Neural progenitor cell (in vitro differentiated cells): ENCODE measurements at regions not wholly inside any gene's neighbourhood (a gene's known extent, or its start where the extent isn't known, plus 50 kb on each side); places are given as distances from the start of the nearest gene placed in this dataset.

Source experiments
- DNase-seq: peaks from one replicate; pipeline ENCODE4 v3.0.0-alpha.2; 2016; ENCODE audit warnings: low spot score
- H2AFZ ChIP-seq: fragments of 200-600 bp; sonication (generic); replicated peaks from 2 replicates; pipeline ENCODE4 v1.6.1; 2016; ENCODE audit warnings: antibody characterized with exemption
- H3F3A ChIP-seq: fragments of 200-600 bp; sonication (generic); 2 replicates; pipeline ENCODE4 v1.6.1; 2016; ENCODE audit warnings: antibody characterized with exemption, low read depth
- H3K27ac ChIP-seq: fragments of 200-600 bp; sonication (generic); 2 replicates; pipeline ENCODE4 v1.5.1; 2016; ENCODE audit warnings: mild to moderate bottlenecking
- H3K27me3 ChIP-seq: fragments of 200-600 bp; sonication (generic); 2 replicates; pipeline ENCODE4 v1.6.1; 2016; ENCODE audit warnings: mild to moderate bottlenecking, moderate library complexity
- H3K36me3 ChIP-seq: fragments of 200-600 bp; sonication (generic); 2 replicates; pipeline ENCODE4 v1.5.1; 2016
- H3K4me1 ChIP-seq: fragments of 200-600 bp; sonication (generic); 2 replicates; pipeline ENCODE4 v1.6.1; 2016; ENCODE audit warnings: mixed run types
- H3K4me2 ChIP-seq: fragments of 200-600 bp; sonication (generic); 2 replicates; pipeline ENCODE4 v1.6.1; 2016
- H3K4me3 ChIP-seq: fragments of 200-600 bp; sonication (generic); 2 replicates; pipeline ENCODE4 v1.5.1; 2016
- H3K79me2 ChIP-seq: fragments of 200-600 bp; sonication (generic); 2 replicates; pipeline ENCODE4 v1.6.1; 2016; ENCODE audit warnings: low read depth
- H3K9ac ChIP-seq: fragments of 200-600 bp; sonication (generic); 2 replicates; pipeline ENCODE4 v1.6.1; 2016
- H3K9me3 ChIP-seq: fragments of 200-600 bp; sonication (generic); 2 replicates; pipeline ENCODE4 v1.5.1; 2016; ENCODE audit warnings: low read depth
- H4K20me1 ChIP-seq: fragments of 200-600 bp; sonication (generic); 2 replicates; pipeline ENCODE4 v1.6.1; 2016; ENCODE audit warnings: low read depth
- H3K27ac Mint-ChIP-seq: 3 replicates; pipeline ENCODE4 v1.8.0; 2021; ENCODE audit warnings: mixed read lengths
- H3K27me3 Mint-ChIP-seq: 2 replicates; pipeline ENCODE4 v1.8.0; 2022; ENCODE audit warnings: low read depth, mild to moderate bottlenecking, inconsistent platforms, moderate library complexity, mixed read lengths; ENCODE audit not compliant: insufficient read depth
- H3K36me3 Mint-ChIP-seq: 3 replicates; pipeline ENCODE4 v1.8.0; 2021; ENCODE audit warnings: mixed read lengths
- H3K4me1 Mint-ChIP-seq: 3 replicates; pipeline ENCODE4 v1.8.0; 2021; ENCODE audit warnings: mixed read lengths
- H3K4me3 Mint-ChIP-seq: 3 replicates; pipeline ENCODE4 v1.8.0; 2021; ENCODE audit warnings: mild to moderate bottlenecking, moderate library complexity, mixed read lengths
- H3K9me3 Mint-ChIP-seq: 3 replicates; pipeline ENCODE4 v1.8.0; 2020; ENCODE audit warnings: mixed read lengths
- CTCF ChIP-seq: fragments of 200-600 bp; sonication (generic); IDR thresholded peaks from 2 replicates; pipeline ENCODE4 v1.5.1; 2017; ENCODE audit warnings: antibody characterized with exemption, mild to moderate bottlenecking
- EZH2 ChIP-seq: fragments of 200-600 bp; sonication (generic); IDR thresholded peaks from 2 replicates; pipeline ENCODE4 v1.6.1; 2017; ENCODE audit warnings: antibody characterized with exemption, mild to moderate bottlenecking, moderate library complexity
- EZH2phosphoT487 ChIP-seq: fragments of 200-600 bp; sonication (generic); IDR thresholded peaks from 2 replicates; pipeline ENCODE4 v1.6.1; 2017; ENCODE audit warnings: antibody characterized with exemption

GRCh38 chr15:79176151-79176550, 85.6 kb upstream of the RASGRF1 start:
- H3K9me3 ChIP-seq = no peaks in the 10 kb centered on the region
- Mint-ChIP-seq H3K36me3 (no peaks in the 10 kb centered on the region), H3K27ac (no peak overlapping the region), H3K4me3 (no peak overlapping the region), H3K27me3 (peaks cover 7% of the 10 kb centered on the region), H3K4me1 (peaks cover 25% of the 10 kb centered on the region), H3K9me3 (no peaks in the 10 kb centered on the region)
- no peak overlapping the region for H3K9ac ChIP-seq
- H3K27me3 ChIP-seq = no peaks in the 10 kb centered on the region
- no peaks in the 10 kb centered on the region for H3F3A ChIP-seq
- H3K4me2 ChIP-seq = no peak overlapping the region
- H2AFZ ChIP-seq = no peak overlapping the region
- no peak overlapping the region for H3K27ac ChIP-seq
- H4K20me1 ChIP-seq = no peaks in the 10 kb centered on the region
- TF ChIP-seq EZH2phosphoT487 (no peak), CTCF (no peak), EZH2 (no peak)
- H3K4me1 ChIP-seq = peaks cover 4% of the 10 kb centered on the region
- no peak for DNase-seq
- H3K4me3 ChIP-seq = no peak overlapping the region
- H3K79me2 ChIP-seq = no peaks in the 10 kb centered on the region
- H3K36me3 ChIP-seq = no peaks in the 10 kb centered on the region

GRCh38 chr15:79172801-79173460, 82.4 kb upstream of the RASGRF1 start:
- H3K4me3 ChIP-seq = no peak overlapping the region
- no peaks in the 10 kb centered on the region for H3K27me3 ChIP-seq
- H3K9ac ChIP-seq = no peak overlapping the region
- Mint-ChIP-seq H3K4me1 (peaks cover 32% of the 10 kb centered on the region), H3K36me3 (no peaks in the 10 kb centered on the region), H3K4me3 (no peak overlapping the region), H3K27me3 (peaks cover 6% of the 10 kb centered on the region), H3K27ac (peak overlapping the region; percentile 69), H3K9me3 (no peaks in the 10 kb centered on the region)
- H4K20me1 ChIP-seq = no peaks in the 10 kb centered on the region
- DNase-seq = no peak
- no peak overlapping the region for H2AFZ ChIP-seq
- no peaks in the 10 kb centered on the region for H3K4me1 ChIP-seq
- no peaks in the 10 kb centered on the region for H3K79me2 ChIP-seq
- no peak overlapping the region for H3K4me2 ChIP-seq
- TF ChIP-seq CTCF = no peak
- no peak for TF ChIP-seq EZH2phosphoT487
- no peak for TF ChIP-seq EZH2
- H3K27ac ChIP-seq = no peak overlapping the region
- H3K36me3 ChIP-seq = no peaks in the 10 kb centered on the region
- no peaks in the 10 kb centered on the region for H3K9me3 ChIP-seq
- H3F3A ChIP-seq = no peaks in the 10 kb centered on the region

GRCh38 chr15:79172032-79172481, 81.5 kb upstream of the RASGRF1 start:
- TF ChIP-seq EZH2 = no peak
- no peak for TF ChIP-seq EZH2phosphoT487
- peak; percentile 33 for TF ChIP-seq CTCF
- H3K27ac ChIP-seq = no peak overlapping the region
- Mint-ChIP-seq H3K36me3 (no peaks in the 10 kb centered on the region), H3K4me1 (peaks cover 35% of the 10 kb centered on the region), H3K27me3 (peaks cover 6% of the 10 kb centered on the region), H3K4me3 (no peak overlapping the region), H3K27ac (peak overlapping the region; percentile 53), H3K9me3 (no peaks in the 10 kb centered on the region)
- no peaks in the 10 kb centered on the region for H3K9me3 ChIP-seq
- H3K4me3 ChIP-seq = no peak overlapping the region
- H3K36me3 ChIP-seq = no peaks in the 10 kb centered on the region
- no peaks in the 10 kb centered on the region for H4K20me1 ChIP-seq
- no peaks in the 10 kb centered on the region for H3K27me3 ChIP-seq
- no peaks in the 10 kb centered on the region for H3F3A ChIP-seq
- H3K4me2 ChIP-seq = no peak overlapping the region
- H3K9ac ChIP-seq = no peak overlapping the region
- peak; percentile 36 for DNase-seq
- H3K4me1 ChIP-seq = no peaks in the 10 kb centered on the region
- no peak overlapping the region for H2AFZ ChIP-seq
- H3K79me2 ChIP-seq = no peaks in the 10 kb centered on the region
